ENCODE measurements at regions not wholly inside any gene's neighbourhood (a gene's known extent, or its start where the extent isn't known, plus 50 kb on each side); places are given as distances from the start of the nearest gene placed in this dataset.

GRCh38 chr13:107641574-107641973 is 573.8 kb downstream of the LIG4 start:
- no peak overlapping the region for H3K4me3 ChIP-seq
- intact Hi-C loops (cut with DNase I; ENCODE audit: low total_unique reads), result no loop called here
- H3K9me3 ChIP-seq, result no peaks in the 10 kb centered on the region
- no peaks in the 10 kb centered on the region for H3K4me1 ChIP-seq
- no peak overlapping the region for H3K27ac ChIP-seq
- no peak for DNase-seq
- no peaks in the 10 kb centered on the region for H3K36me3 ChIP-seq
- TF ChIP-seq CTCF (IDR thresholded peaks at IDR 0.05) (no peak), POLR2A (IDR thresholded peaks at IDR 0.05) (no peak)
- no peaks in the 10 kb centered on the region for H3K27me3 ChIP-seq

- no peak overlapping the region for H3K4me3 ChIP-seq
- no peaks in the 10 kb centered on the region for H3K9me3 ChIP-seq
- no peak overlapping the region for H3K27ac ChIP-seq
- DNase-seq, result no peak
- TF ChIP-seq POLR2A (IDR thresholded peaks at IDR 0.05) (no peak), CTCF (IDR thresholded peaks at IDR 0.05) (no peak)
- H3K4me1 ChIP-seq, result no peaks in the 10 kb centered on the region
- intact Hi-C loops (cut with DNase I; ENCODE audit: low total_unique reads), result no loop called here
- no peaks in the 10 kb centered on the region for H3K36me3 ChIP-seq
- H3K27me3 ChIP-seq, result no peaks in the 10 kb centered on the region
Measured at GRCh38 chr13:107625648-107626047, 589.7 kb downstream of the LIG4 start.

- intact Hi-C loops (cut with DNase I; ENCODE audit: low total_unique reads), result no loop called here
- H3K27me3 ChIP-seq, result no peaks in the 10 kb centered on the region
Measured at GRCh38 chr13:107617527-107617926, 597.8 kb downstream of the LIG4 start.

GRCh38 chr13:107612376-107612775 is 603.0 kb downstream of the LIG4 start:
- no peaks in the 10 kb centered on the region for H3K9me3 ChIP-seq
- TF ChIP-seq CTCF (IDR thresholded peaks at IDR 0.05) (no peak), POLR2A (IDR thresholded peaks at IDR 0.05) (no peak)
- no peaks in the 10 kb centered on the region for H3K27me3 ChIP-seq
- DNase-seq, result no peak
- no peak overlapping the region for H3K4me3 ChIP-seq
- no peaks in the 10 kb centered on the region for H3K36me3 ChIP-seq
- no peak overlapping the region for H3K27ac ChIP-seq
- no peaks in the 10 kb centered on the region for H3K4me1 ChIP-seq
- intact Hi-C loops (cut with DNase I; ENCODE audit: low total_unique reads), result no loop called here

More at GRCh38 chr13:107617527-107617926, 597.8 kb downstream of the LIG4 start:
- Histone ChIP-seq H3K4me1 (no peaks in the 10 kb centered on the region), H3K9me3 (no peaks in the 10 kb centered on the region), H3K4me3 (no peak overlapping the region), H3K27ac (no peak overlapping the region), H3K36me3 (no peaks in the 10 kb centered on the region)
- TF ChIP-seq CTCF (IDR thresholded peaks at IDR 0.05) (no peak), POLR2A (IDR thresholded peaks at IDR 0.05) (no peak)
- no peak for DNase-seq

- Histone ChIP-seq H3K27ac (no peak overlapping the region), H3K36me3 (no peaks in the 10 kb centered on the region), H3K9me3 (no peaks in the 10 kb centered on the region), H3K27me3 (no peaks in the 10 kb centered on the region), H3K4me1 (no peaks in the 10 kb centered on the region), H3K4me3 (no peak overlapping the region)
- intact Hi-C loops (cut with DNase I; ENCODE audit: low total_unique reads), result no loop called here
- no peak for DNase-seq
- TF ChIP-seq CTCF (IDR thresholded peaks at IDR 0.05) (no peak), POLR2A (IDR thresholded peaks at IDR 0.05) (no peak)
Measured at GRCh38 chr13:107608736-107609135, 606.6 kb downstream of the LIG4 start.
